Cardiac septum (tissue), 1 donor: ENCODE measurements at regions not wholly inside any gene's neighbourhood (a gene's known extent, or its start where the extent isn't known, plus 50 kb on each side); places are given as distances from the start of the nearest gene placed in this dataset.

Experiments used
- DNase-seq: peaks from one replicate; pipeline ENCODE4 v3.0.0-alpha.2; 2020; ENCODE audit warnings: low spot score
- intact Hi-C: fragments of 100-400 bp; cut with DNase I; formaldehyde crosslinking; loops from one replicate; pipeline ENCODE4 v1.14.0; 2022
- donor health status: DM: no; HTN: no; CAD: no.

GRCh38 chr4:66899422-66900065 lies 645.8 kb downstream of the CENPC start:
- DNase-seq = no peak
- intact Hi-C loops = no loop called here

GRCh38 chr4:66893807-66894206 lies 651.5 kb downstream of the CENPC start:
- DNase-seq = no peak
- intact Hi-C loops = no loop called here

GRCh38 chr4:66887061-66887460 lies 658.2 kb downstream of the CENPC start:
- intact Hi-C loops = no loop called here
- no peak for DNase-seq

GRCh38 chr4:66885501-66886165 lies 659.7 kb downstream of the CENPC start:
- intact Hi-C loops = no loop called here
- DNase-seq = no peak

- intact Hi-C loops = no loop called here
Measured at GRCh38 chr4:66876946-66877345, 668.4 kb downstream of the CENPC start.

GRCh38 chr4:66872661-66873060 lies 672.6 kb downstream of the CENPC start:
- intact Hi-C loops = no loop called here
- no peak for DNase-seq

More at GRCh38 chr4:66876946-66877345, 668.4 kb downstream of the CENPC start:
- no peak for DNase-seq

GRCh38 chr4:66863481-66863880 lies 681.8 kb downstream of the CENPC start:
- DNase-seq = no peak
- intact Hi-C loops = no loop called here

GRCh38 chr4:66855956-66856355 lies 689.3 kb downstream of the CENPC start:
- intact Hi-C loops = no loop called here

GRCh38 chr4:66853845-66854244 lies 691.5 kb downstream of the CENPC start:
- no peak for DNase-seq
- intact Hi-C loops = no loop called here

More at GRCh38 chr4:66855956-66856355, 689.3 kb downstream of the CENPC start:
- DNase-seq = no peak

- intact Hi-C loops = no loop called here
- no peak for DNase-seq
Measured at GRCh38 chr4:66852843-66853242, 692.5 kb downstream of the CENPC start.

- no peak for DNase-seq
- intact Hi-C loops = no loop called here
Measured at GRCh38 chr4:66849596-66849995, 695.7 kb downstream of the CENPC start.

GRCh38 chr4:66842724-66843088 lies 702.6 kb downstream of the CENPC start:
- DNase-seq = no peak
- intact Hi-C loops = no loop called here

GRCh38 chr4:66842026-66842723 lies 703.1 kb downstream of the CENPC start:
- DNase-seq = no peak
- intact Hi-C loops = no loop called here

- intact Hi-C loops = no loop called here
- DNase-seq = no peak
Measured at GRCh38 chr4:66840178-66840577, 705.1 kb downstream of the CENPC start.

- intact Hi-C loops = no loop called here
- no peak for DNase-seq
Measured at GRCh38 chr4:66837279-66837922, 707.9 kb downstream of the CENPC start.

GRCh38 chr4:66829310-66829709 lies 716.0 kb downstream of the CENPC start:
- intact Hi-C loops = no loop called here
- no peak for DNase-seq

GRCh38 chr4:66820681-66821080 lies 724.6 kb downstream of the CENPC start:
- intact Hi-C loops = no loop called here
- no peak for DNase-seq

- DNase-seq = no peak
- intact Hi-C loops = no loop called here
Measured at GRCh38 chr4:66814277-66814676, 731.0 kb downstream of the CENPC start.

GRCh38 chr4:66805582-66805981 lies 739.7 kb downstream of the CENPC start:
- intact Hi-C loops = no loop called here
- DNase-seq = no peak

- no peak for DNase-seq
- intact Hi-C loops = no loop called here
Measured at GRCh38 chr4:66804979-66805378, 740.3 kb downstream of the CENPC start.

GRCh38 chr4:66797608-66798007 lies 747.7 kb downstream of the CENPC start:
- intact Hi-C loops = no loop called here
- DNase-seq = no peak
